NT2/D1 (cell line): ENCODE measurements at regions not wholly inside any gene's neighbourhood (a gene's known extent, or its start where the extent isn't known, plus 50 kb on each side); places are given as distances from the start of the nearest gene placed in this dataset.
"Not testable (repeated sequence)": the region's sequence is repeated elsewhere in the genome, so short reads cannot be mapped to it uniquely, and the experiment has no call there.

Source experiments
- DNase-seq: peaks from one replicate; pipeline ENCODE4 v3.0.0-alpha.2; 2011; ENCODE audit warnings: low read depth, low spot score
- H3K27me3 ChIP-seq: 2 replicates; pipeline ENCODE4 v1.6.0; 2011; ENCODE audit warnings: mild to moderate bottlenecking; ENCODE audit not compliant: insufficient read length, insufficient read depth
- H3K36me3 ChIP-seq: 2 replicates; pipeline ENCODE4 v1.6.1; 2011; ENCODE audit warnings: mild to moderate bottlenecking, low read length, mixed read lengths; ENCODE audit not compliant: insufficient read depth, insufficient read length
- H3K4me1 ChIP-seq: 2 replicates; pipeline ENCODE4 v1.5.1; 2011; ENCODE audit not compliant: insufficient read depth, insufficient read length
- H3K4me3 ChIP-seq: 2 replicates; pipeline ENCODE4 v1.5.1; 2011; ENCODE audit warnings: low read depth; ENCODE audit not compliant: insufficient read length
- H3K9ac ChIP-seq: 2 replicates; pipeline ENCODE4 v1.6.0; 2011; ENCODE audit warnings: low read depth; ENCODE audit not compliant: insufficient read length
- H3K9me3 ChIP-seq: 2 replicates; pipeline ENCODE4 v1.5.1; 2011; ENCODE audit warnings: mild to moderate bottlenecking, low read length; ENCODE audit not compliant: insufficient read depth
- SUZ12 ChIP-seq: IDR thresholded peaks from 2 replicates; pipeline ENCODE4 v1.6.1; 2011; ENCODE audit not compliant: insufficient read length, insufficient read depth; ENCODE audit errors: extremely low read depth
- YY1 ChIP-seq: IDR thresholded peaks from 2 replicates; pipeline ENCODE4 v1.6.1; 2011; ENCODE audit not compliant: insufficient read length, insufficient read depth
- ZNF274 ChIP-seq: IDR thresholded peaks from 2 replicates; pipeline ENCODE4 v1.6.1; 2011; ENCODE audit warnings: mild to moderate bottlenecking, low read depth, low read length

DNA sequence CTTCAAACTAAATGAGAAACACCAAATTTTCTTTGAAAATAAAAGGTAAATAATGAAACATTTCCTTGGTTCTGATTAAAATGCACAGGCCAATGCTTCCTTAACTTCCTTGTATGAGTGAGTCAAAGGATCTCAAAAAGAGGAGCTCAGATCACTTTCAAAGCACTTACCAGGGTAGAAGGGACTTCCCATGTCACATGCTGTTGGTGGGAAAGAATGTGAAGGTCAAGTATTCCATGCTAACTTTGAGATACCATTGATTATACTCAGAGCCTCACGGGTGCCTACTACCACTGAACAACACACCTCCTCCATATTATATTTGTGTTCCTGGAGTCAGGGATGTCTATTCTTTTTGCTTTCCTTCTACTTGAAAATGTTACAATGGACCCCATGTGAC, 233.5 kb upstream of the KIAA1217 start:
- DNase-seq = no peak
- Histone ChIP-seq H3K9ac (no peak overlapping the region), H3K4me3 (no peak overlapping the region), H3K4me1 (no peaks in the 10 kb centered on the region), H3K27me3 (no peaks in the 10 kb centered on the region), H3K9me3 (no peaks in the 10 kb centered on the region), H3K36me3 (no peaks in the 10 kb centered on the region)
- TF ChIP-seq SUZ12 = no peak
- TF ChIP-seq YY1 = no peak
- TF ChIP-seq ZNF274 = no peak

DNA sequence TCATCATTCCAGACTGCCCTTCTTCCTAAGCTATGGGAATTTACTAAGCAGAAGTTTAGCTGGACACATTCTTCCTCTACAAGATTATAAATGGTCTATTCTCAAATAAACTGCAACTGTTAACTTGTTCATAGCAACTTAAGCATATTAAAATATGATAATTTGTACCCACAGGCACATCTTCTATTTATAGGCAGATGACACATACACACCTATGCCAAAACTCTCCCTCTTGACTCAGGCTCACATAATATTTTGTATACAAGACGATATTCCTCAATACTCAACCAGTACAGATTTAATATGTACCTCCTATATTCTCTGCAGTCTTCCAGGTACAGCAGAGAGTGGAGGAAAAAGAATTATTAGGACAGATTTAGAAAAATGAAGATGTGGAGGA, 232.7 kb upstream of the KIAA1217 start:
- Histone ChIP-seq H3K36me3 (no peaks in the 10 kb centered on the region), H3K4me3 (no peak overlapping the region), H3K27me3 (no peaks in the 10 kb centered on the region), H3K9me3 (no peaks in the 10 kb centered on the region), H3K9ac (no peak overlapping the region), H3K4me1 (no peaks in the 10 kb centered on the region)
- no peak for DNase-seq
- TF ChIP-seq SUZ12 (no peak), ZNF274 (no peak), YY1 (no peak)

DNA sequence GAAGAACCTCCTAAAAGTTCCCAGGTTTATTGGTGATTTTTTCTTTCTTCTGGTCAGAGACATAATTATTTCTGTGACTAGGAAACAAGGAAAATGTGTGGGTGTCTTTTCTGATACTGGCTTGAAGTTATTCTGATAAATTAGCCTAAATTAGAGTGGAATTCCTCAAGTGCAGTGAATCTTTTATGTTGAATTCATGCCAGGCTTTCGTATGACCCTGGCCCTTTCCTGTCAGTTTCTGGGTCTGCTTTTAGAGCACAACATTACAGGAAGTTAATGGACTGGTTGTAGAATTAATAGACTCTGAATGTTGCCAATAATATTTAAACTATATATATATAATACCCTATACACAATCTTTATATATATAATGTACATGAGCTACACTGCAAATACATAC, 230.6 kb upstream of the KIAA1217 start:
- H3K9ac ChIP-seq = no peak overlapping the region
- no peaks in the 10 kb centered on the region for H3K36me3 ChIP-seq
- H3K4me3 ChIP-seq = no peak overlapping the region
- TF ChIP-seq YY1 (no peak), ZNF274 (no peak), SUZ12 (no peak)
- H3K27me3 ChIP-seq = no peaks in the 10 kb centered on the region
- H3K4me1 ChIP-seq = no peaks in the 10 kb centered on the region
- H3K9me3 ChIP-seq = no peaks in the 10 kb centered on the region
- DNase-seq = no peak

DNA sequence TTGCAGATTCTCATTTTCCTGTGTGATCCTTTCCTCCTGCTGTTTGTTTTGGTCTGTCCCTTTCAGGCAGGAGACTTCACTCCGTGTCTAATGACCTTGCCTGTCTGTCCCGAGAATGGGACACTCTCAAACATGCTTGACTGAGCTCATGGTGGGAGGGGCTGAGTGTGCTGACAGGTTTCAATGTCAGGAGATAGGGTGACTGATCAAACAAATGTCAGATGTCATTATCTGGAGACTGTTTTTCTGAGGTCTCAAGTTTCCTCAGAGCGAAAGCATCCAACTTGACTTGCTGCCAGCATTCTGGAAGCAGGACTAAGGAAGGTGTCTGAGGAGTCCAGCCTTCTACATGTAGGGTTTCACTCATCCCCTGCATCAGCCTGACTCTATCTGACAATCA, 228.8 kb upstream of the KIAA1217 start:
- no peaks in the 10 kb centered on the region for H3K27me3 ChIP-seq
- no peak overlapping the region for H3K9ac ChIP-seq
- H3K36me3 ChIP-seq = no peaks in the 10 kb centered on the region
- TF ChIP-seq ZNF274 (no peak), YY1 (no peak), SUZ12 (no peak)
- H3K4me1 ChIP-seq = no peaks in the 10 kb centered on the region
- H3K9me3 ChIP-seq = no peaks in the 10 kb centered on the region
- no peak for DNase-seq
- no peak overlapping the region for H3K4me3 ChIP-seq

DNA sequence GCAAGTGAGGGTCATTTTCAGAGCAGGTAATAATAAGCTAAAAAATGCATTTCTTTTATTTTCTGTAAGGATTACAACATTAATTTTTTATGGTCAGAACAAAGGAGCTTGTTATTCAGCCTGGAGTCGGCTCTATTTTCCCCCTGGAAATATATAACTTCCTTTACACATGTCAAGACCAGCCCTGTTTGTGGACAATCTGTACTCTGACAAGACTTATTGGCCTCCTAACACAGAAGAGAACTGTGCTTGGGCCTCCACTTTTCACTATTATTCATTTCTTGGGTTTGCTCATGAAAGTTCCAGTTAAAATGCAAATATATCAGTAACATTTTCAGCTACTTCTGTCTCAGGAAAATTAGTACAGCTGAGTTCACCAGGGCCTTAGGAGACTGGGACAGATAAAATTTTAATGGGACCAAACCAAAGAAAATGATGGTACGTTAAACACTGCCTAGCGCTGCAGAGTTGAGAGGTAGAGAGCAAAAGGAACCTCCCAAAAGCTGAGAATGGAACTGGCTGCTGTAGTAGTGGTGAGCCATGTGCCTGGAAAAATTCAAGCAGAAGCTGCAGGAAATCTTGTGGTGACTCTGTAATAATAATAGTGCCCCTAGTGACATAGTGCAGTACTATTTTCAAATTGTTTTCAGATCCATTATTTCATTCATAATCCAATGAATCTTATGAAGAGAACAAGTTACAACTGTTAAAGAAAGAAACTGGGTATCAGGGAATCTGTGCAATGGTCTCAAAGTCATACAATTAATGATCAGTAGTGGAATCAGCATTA, 227.2 kb upstream of the KIAA1217 start:
- no peaks in the 10 kb centered on the region for H3K27me3 ChIP-seq
- no peak overlapping the region for H3K9ac ChIP-seq
- H3K9me3 ChIP-seq = no peaks in the 10 kb centered on the region
- no peaks in the 10 kb centered on the region for H3K36me3 ChIP-seq
- DNase-seq = no peak
- H3K4me1 ChIP-seq = no peaks in the 10 kb centered on the region
- H3K4me3 ChIP-seq = no peak overlapping the region
- TF ChIP-seq ZNF274 (no peak), YY1 (no peak), SUZ12 (no peak)

DNA sequence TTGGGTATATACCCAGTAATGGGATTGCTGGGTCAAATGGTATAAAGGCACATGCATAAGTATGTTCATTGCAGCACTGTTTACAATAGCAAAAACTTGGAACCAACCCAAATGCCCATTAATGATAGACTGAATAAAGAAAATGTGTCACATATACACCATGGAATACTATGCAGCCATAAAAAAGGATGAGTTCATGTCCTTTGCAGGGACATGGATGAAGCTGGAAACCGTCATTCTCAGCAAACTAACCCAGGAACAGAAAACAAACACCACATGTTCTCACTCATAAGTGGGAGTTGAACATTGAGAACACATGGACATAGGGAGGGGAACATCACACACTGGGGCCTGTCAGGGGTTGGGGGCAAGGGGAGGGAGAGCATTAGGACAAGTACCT, 224.5 kb upstream of the KIAA1217 start:
- H3K36me3 ChIP-seq, H3K9ac ChIP-seq, H3K4me1 ChIP-seq, H3K4me3 ChIP-seq, H3K27me3 ChIP-seq, H3K9me3 ChIP-seq, DNase-seq: not testable (repeated sequence)

DNA sequence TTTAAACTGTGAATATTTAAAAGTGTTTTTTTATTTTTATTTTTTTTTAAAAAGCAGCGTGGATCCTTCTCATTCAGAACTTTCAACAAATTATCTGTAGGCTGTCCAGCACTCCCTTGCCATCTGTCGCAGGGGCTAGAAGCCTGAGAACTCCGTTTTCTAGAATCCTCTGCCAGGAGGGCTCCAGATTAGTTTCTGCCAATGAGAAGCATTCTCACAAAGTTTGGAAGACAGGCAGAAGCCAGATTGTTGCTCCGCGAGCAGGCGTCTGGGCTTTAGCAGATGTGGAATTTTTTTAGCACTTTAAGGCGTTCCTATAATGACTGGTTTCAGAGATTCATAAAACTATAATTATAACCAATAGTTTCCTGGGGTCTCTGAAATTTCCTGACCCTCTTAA, 220.9 kb upstream of the KIAA1217 start:
- no peaks in the 10 kb centered on the region for H3K36me3 ChIP-seq
- no peaks in the 10 kb centered on the region for H3K27me3 ChIP-seq
- DNase-seq = no peak
- H3K9ac ChIP-seq = no peak overlapping the region
- no peaks in the 10 kb centered on the region for H3K9me3 ChIP-seq
- no peak for TF ChIP-seq SUZ12
- TF ChIP-seq ZNF274 = no peak
- TF ChIP-seq YY1 = no peak
- no peaks in the 10 kb centered on the region for H3K4me1 ChIP-seq
- no peak overlapping the region for H3K4me3 ChIP-seq

DNA sequence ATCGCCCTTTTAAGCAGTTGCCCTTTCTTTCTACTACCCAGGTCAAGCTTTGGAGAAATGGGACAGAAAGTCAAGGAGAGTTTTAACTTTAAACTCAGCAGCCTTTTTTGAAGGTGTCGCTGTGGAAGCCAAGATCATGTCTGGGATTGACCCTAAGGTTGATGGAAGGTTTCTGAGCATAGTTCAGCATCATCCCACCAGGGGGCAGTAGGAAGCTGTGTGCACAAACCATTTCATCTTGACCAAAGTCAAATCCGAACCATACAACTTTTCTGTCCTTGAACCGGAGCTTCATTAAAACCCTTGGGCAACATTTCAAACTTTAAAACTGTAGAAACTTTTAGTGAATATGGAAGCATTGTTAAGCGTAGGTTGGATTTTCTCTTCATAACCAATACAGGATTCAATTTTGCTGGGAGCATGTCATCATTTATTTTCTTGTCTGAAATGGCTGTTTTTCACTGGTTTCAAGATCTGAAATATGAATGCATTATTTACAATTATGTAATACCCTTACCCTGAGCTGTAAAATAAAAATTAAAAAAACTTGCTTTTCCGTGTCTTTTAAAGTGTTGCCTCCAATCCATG, 214.4 kb upstream of the KIAA1217 start:
- no peaks in the 10 kb centered on the region for H3K9me3 ChIP-seq
- DNase-seq = peak; percentile 54
- H3K27me3 ChIP-seq = no peaks in the 10 kb centered on the region
- no peak overlapping the region for H3K4me3 ChIP-seq
- H3K9ac ChIP-seq = no peak overlapping the region
- no peaks in the 10 kb centered on the region for H3K36me3 ChIP-seq
- TF ChIP-seq ZNF274 = no peak
- TF ChIP-seq SUZ12 = no peak
- no peak for TF ChIP-seq YY1
- H3K4me1 ChIP-seq = no peaks in the 10 kb centered on the region
